ENCODE measurements at regions not wholly inside any gene's neighbourhood (a gene's known extent, or its start where the extent isn't known, plus 50 kb on each side); places are given as distances from the start of the nearest gene placed in this dataset.

- TF ChIP-seq CTCF (IDR thresholded peaks at IDR 0.05), result no peak
- no peak for TF ChIP-seq JUN (IDR thresholded peaks at IDR 0.05)
- TF ChIP-seq ELK1 (IDR thresholded peaks at IDR 0.05; ENCODE audit: low read depth, low read length), result no peak
These were observed 110.0 kb upstream of the GPC3 start for GRCh38 chrX:134095366-134095765.

All from A549 (cell line).